Liver (tissue), 8 donors: ENCODE measurements at regions not wholly inside any gene's neighbourhood (a gene's known extent, or its start where the extent isn't known, plus 50 kb on each side); places are given as distances from the start of the nearest gene placed in this dataset.

Experiments used
- DNase-seq: peaks from one replicate; pipeline ENCODE4 v3.0.0-alpha.2; 2017; ENCODE audit warnings: low spot score
- H3K27ac ChIP-seq, 2 donors: one replicate each; pipeline ENCODE4 v1.7.0; 2013; ENCODE audit warnings: inconsistent platforms in 2 of 2, low read length in 2 of 2, control low read depth in 1 of 2, low read depth in 1 of 2, mild to moderate bottlenecking in 1 of 2
- H3K27me3 ChIP-seq, 4 donors: one replicate each; pipeline versions ENCODE4 v1.6.1 to v1.7.0; 2013; ENCODE audit warnings: low read length in 3 of 4, inconsistent platforms in 1 of 4, mild to moderate bottlenecking in 1 of 4, moderate library complexity in 1 of 4; ENCODE audit not compliant: control insufficient read depth in 4 of 4, insufficient read depth in 4 of 4
- H3K36me3 ChIP-seq, 4 donors: one replicate each; pipeline versions ENCODE4 v1.6.1 to v1.7.0; 2013; ENCODE audit warnings: low read length in 3 of 4, mild to moderate bottlenecking in 3 of 4, low read depth in 1 of 4, moderate library complexity in 1 of 4; ENCODE audit not compliant: control insufficient read depth in 4 of 4, insufficient read depth in 3 of 4
- H3K4me1 ChIP-seq, 4 donors: one replicate each; pipeline versions ENCODE4 v1.6.1 to v1.7.0; 2013; ENCODE audit warnings: low read length in 3 of 4, mild to moderate bottlenecking in 3 of 4, moderate library complexity in 1 of 4; ENCODE audit not compliant: control insufficient read depth in 4 of 4, insufficient read depth in 4 of 4
- H3K4me3 ChIP-seq, 3 donors: one replicate each; pipeline versions ENCODE4 v1.6.1 to v1.7.0; 2013; ENCODE audit warnings: low read length in 3 of 3, control low read depth in 1 of 3, low read depth in 1 of 3, mild to moderate bottlenecking in 1 of 3
- H3K9ac ChIP-seq, 2 donors: one replicate each; pipeline ENCODE4 v1.7.0; 2013; ENCODE audit warnings: low read length in 2 of 2, mild to moderate bottlenecking in 2 of 2, moderate library complexity in 2 of 2, control low read depth in 1 of 2, low read depth in 1 of 2
- H3K9me3 ChIP-seq, 4 donors: one replicate each; pipeline versions ENCODE4 v1.6.1 to v1.7.0; 2013; ENCODE audit warnings: low read length in 3 of 4; ENCODE audit not compliant: control insufficient read depth in 4 of 4
- FOXA1 ChIP-seq: IDR thresholded peaks from 2 replicates; pipeline ENCODE4 v1.6.1; 2016; ENCODE audit warnings: antibody characterized with exemption
- GABPA ChIP-seq, 2 donors: IDR thresholded peaks in 1 of 2; conservative IDR thresholded peaks in 1 of 2; 2 replicates each; pipeline ENCODE4 v1.6.1; 2016; ENCODE audit warnings: antibody characterized with exemption in 2 of 2, mild to moderate bottlenecking in 1 of 2, moderate library complexity in 1 of 2
- HNF4A ChIP-seq, 2 donors: conservative IDR thresholded peaks; 2 replicates each; pipeline ENCODE4 v1.6.1; 2016; ENCODE audit warnings: antibody characterized with exemption in 2 of 2, mild to moderate bottlenecking in 2 of 2
- HNF4G ChIP-seq: IDR thresholded peaks from 2 replicates; pipeline ENCODE4 v1.6.1; 2016; ENCODE audit warnings: antibody characterized with exemption
- JUND ChIP-seq, 2 donors: IDR thresholded peaks; 2 replicates each; pipeline ENCODE4 v1.6.1; 2016; ENCODE audit warnings: antibody characterized with exemption in 2 of 2
- NR2F2 ChIP-seq: IDR thresholded peaks from 2 replicates; pipeline ENCODE4 v1.6.1; 2016; ENCODE audit warnings: antibody characterized with exemption
- RAD21 ChIP-seq, 2 donors: IDR thresholded peaks; 2 replicates each; pipeline ENCODE4 v1.6.1; 2016; ENCODE audit warnings: antibody characterized with exemption in 2 of 2, mild to moderate bottlenecking in 2 of 2
- SP1 ChIP-seq: IDR thresholded peaks from 2 replicates; pipeline ENCODE4 v1.6.1; 2018; ENCODE audit warnings: antibody characterized with exemption, mild to moderate bottlenecking
- TAF1 ChIP-seq: conservative IDR thresholded peaks from 2 replicates; pipeline ENCODE4 v1.6.1; 2016; ENCODE audit warnings: antibody characterized with exemption, mild to moderate bottlenecking
- YY1 ChIP-seq: IDR thresholded peaks from 2 replicates; pipeline ENCODE4 v1.6.1; 2016; ENCODE audit warnings: antibody characterized with exemption, mild to moderate bottlenecking
- WGBS: extraction: QIAGEN DNeasy Blood & Tissue Kit; methylation state at CpG from one replicate; pipeline ENCODE4 v1.1.7; 2013; 5-methylcytosine and 5-hydroxymethylcytosine counted together
- TF ChIP-seq, protein P1 (sequence below): IDR thresholded peaks from 2 replicates; pipeline ENCODE4 v1.6.1; 2016; ENCODE audit warnings: antibody characterized with exemption
- TF ChIP-seq, protein P2 (sequence below): IDR thresholded peaks from 2 replicates; pipeline ENCODE4 v1.6.1; 2016; ENCODE audit warnings: antibody characterized with exemption
- TF ChIP-seq, protein P3 (sequence below): IDR thresholded peaks from 2 replicates; pipeline ENCODE4 v1.6.1; 2016; ENCODE audit warnings: antibody characterized with exemption
- TF ChIP-seq, protein P4 (sequence below): fragments of 150-350 bp; IDR thresholded peaks from 2 replicates; pipeline ENCODE4 v1.5.1; 2017; ENCODE audit warnings: improper control_type of control experiment, low read depth, low read length; ENCODE audit not compliant: missing input control
- TF ChIP-seq, protein P5 (sequence below): IDR thresholded peaks from 2 replicates; pipeline ENCODE4 v1.6.1; 2016; ENCODE audit warnings: antibody characterized with exemption, mild to moderate bottlenecking
- donor health status: healthy.
- donor health status: healthy.
- donor health status: healthy.
- donor health status: healthy.
- donor health status: healthy.

DNA sequence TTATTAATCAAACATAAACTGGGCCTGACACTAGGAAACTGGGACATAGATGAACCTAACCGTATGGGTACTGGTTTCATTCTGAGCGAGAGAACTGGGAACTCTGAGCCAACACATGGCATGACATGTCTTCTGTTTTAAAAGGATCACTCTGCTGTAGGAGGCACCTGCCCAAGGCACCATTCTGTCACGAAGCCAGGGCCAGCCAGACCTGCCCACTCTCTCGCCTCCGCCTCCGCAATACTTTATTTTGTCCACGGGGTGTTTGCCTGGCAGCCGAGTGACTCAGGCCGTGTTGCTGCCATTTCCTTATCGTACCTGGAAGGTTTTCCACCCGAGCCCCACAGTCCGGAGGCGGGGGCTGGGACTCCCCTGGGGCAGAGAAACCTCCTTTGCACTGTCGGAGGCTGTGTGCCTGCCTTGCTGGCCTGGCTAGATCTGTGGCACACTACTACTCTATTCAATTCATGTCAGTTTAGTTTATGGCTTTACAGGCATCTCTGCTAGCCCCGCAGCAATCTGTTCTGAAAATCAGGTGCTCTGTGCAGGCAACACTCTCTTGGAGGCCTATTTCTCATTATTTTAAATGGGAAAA, 120.4 kb upstream of the ACKR3 start:
- Histone ChIP-seq H3K27ac (no peak overlapping the region), H3K36me3 (no peaks in the 10 kb centered on the region), H3K4me3 (no peak overlapping the region), H3K4me1 (no peaks in the 10 kb centered on the region), H3K9ac (no peak overlapping the region), H3K27me3 (no peaks in the 10 kb centered on the region), H3K9me3 (no peaks in the 10 kb centered on the region)
- no peak for TF ChIP-seq TAF1
- no peak for TF ChIP-seq SP1
- TF ChIP-seq, protein P1, sequence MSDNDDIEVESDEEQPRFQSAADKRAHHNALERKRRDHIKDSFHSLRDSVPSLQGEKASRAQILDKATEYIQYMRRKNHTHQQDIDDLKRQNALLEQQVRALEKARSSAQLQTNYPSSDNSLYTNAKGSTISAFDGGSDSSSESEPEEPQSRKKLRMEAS, result no peak
- no peak for TF ChIP-seq JUND (IDR thresholded peaks at IDR 0.05)
- no peak for DNase-seq
- 88% methylated on average over 15 of the region's 15 CpGs for WGBS

DNA sequence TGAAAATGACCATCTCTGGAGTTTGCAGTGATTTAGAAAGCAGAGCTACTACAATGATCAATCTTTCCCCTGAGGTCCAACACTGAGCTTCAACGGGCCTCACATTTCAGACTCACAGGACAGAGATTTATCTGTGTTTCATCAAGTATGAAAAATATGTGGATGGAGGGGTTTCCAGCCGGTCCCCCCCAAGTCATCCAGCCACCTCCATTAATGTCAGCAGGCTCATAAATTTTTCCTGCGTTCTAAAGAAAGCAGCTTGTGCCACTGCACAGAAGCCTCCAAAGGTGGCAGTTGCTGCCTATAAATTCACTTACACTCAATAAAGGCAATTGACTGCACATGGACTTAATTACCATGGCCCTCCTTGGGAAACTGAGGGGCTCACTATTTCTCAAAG, 117.4 kb upstream of the ACKR3 start:
- no peak overlapping the region for H3K4me3 ChIP-seq
- H3K9ac ChIP-seq, result no peak overlapping the region
- TF ChIP-seq HNF4G, result no peak
- TF ChIP-seq, protein P2, sequence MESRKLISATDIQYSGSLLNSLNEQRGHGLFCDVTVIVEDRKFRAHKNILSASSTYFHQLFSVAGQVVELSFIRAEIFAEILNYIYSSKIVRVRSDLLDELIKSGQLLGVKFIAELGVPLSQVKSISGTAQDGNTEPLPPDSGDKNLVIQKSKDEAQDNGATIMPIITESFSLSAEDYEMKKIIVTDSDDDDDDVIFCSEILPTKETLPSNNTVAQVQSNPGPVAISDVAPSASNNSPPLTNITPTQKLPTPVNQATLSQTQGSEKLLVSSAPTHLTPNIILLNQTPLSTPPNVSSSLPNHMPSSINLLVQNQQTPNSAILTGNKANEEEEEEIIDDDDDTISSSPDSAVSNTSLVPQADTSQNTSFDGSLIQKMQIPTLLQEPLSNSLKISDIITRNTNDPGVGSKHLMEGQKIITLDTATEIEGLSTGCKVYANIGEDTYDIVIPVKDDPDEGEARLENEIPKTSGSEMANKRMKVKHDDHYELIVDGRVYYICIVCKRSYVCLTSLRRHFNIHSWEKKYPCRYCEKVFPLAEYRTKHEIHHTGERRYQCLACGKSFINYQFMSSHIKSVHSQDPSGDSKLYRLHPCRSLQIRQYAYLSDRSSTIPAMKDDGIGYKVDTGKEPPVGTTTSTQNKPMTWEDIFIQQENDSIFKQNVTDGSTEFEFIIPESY, result no peak
- no peak for TF ChIP-seq HNF4A (conservative IDR thresholded peaks at IDR 0.05)
- no peak for TF ChIP-seq GABPA (IDR thresholded peaks at IDR 0.05 in 1 of 2, conservative IDR thresholded peaks at IDR 0.05 in 1 of 2)
- TF ChIP-seq YY1, result no peak
- TF ChIP-seq, protein P3, sequence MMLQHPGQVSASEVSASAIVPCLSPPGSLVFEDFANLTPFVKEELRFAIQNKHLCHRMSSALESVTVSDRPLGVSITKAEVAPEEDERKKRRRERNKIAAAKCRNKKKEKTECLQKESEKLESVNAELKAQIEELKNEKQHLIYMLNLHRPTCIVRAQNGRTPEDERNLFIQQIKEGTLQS, result no peak
- TF ChIP-seq, protein P4, sequence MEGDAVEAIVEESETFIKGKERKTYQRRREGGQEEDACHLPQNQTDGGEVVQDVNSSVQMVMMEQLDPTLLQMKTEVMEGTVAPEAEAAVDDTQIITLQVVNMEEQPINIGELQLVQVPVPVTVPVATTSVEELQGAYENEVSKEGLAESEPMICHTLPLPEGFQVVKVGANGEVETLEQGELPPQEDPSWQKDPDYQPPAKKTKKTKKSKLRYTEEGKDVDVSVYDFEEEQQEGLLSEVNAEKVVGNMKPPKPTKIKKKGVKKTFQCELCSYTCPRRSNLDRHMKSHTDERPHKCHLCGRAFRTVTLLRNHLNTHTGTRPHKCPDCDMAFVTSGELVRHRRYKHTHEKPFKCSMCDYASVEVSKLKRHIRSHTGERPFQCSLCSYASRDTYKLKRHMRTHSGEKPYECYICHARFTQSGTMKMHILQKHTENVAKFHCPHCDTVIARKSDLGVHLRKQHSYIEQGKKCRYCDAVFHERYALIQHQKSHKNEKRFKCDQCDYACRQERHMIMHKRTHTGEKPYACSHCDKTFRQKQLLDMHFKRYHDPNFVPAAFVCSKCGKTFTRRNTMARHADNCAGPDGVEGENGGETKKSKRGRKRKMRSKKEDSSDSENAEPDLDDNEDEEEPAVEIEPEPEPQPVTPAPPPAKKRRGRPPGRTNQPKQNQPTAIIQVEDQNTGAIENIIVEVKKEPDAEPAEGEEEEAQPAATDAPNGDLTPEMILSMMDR, result no peak
- TF ChIP-seq NR2F2, result no peak
- TF ChIP-seq, protein P1, result no peak
- TF ChIP-seq, protein P5, sequence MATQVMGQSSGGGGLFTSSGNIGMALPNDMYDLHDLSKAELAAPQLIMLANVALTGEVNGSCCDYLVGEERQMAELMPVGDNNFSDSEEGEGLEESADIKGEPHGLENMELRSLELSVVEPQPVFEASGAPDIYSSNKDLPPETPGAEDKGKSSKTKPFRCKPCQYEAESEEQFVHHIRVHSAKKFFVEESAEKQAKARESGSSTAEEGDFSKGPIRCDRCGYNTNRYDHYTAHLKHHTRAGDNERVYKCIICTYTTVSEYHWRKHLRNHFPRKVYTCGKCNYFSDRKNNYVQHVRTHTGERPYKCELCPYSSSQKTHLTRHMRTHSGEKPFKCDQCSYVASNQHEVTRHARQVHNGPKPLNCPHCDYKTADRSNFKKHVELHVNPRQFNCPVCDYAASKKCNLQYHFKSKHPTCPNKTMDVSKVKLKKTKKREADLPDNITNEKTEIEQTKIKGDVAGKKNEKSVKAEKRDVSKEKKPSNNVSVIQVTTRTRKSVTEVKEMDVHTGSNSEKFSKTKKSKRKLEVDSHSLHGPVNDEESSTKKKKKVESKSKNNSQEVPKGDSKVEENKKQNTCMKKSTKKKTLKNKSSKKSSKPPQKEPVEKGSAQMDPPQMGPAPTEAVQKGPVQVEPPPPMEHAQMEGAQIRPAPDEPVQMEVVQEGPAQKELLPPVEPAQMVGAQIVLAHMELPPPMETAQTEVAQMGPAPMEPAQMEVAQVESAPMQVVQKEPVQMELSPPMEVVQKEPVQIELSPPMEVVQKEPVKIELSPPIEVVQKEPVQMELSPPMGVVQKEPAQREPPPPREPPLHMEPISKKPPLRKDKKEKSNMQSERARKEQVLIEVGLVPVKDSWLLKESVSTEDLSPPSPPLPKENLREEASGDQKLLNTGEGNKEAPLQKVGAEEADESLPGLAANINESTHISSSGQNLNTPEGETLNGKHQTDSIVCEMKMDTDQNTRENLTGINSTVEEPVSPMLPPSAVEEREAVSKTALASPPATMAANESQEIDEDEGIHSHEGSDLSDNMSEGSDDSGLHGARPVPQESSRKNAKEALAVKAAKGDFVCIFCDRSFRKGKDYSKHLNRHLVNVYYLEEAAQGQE, result no peak
- TF ChIP-seq SP1, result no peak
- no peak for TF ChIP-seq TAF1
- TF ChIP-seq RAD21 (IDR thresholded peaks at IDR 0.05), result no peak
- TF ChIP-seq FOXA1, result no peak
- H3K27ac ChIP-seq, result no peak overlapping the region
- no peaks in the 10 kb centered on the region for H3K36me3 ChIP-seq
- H3K27me3 ChIP-seq, result peaks cover 0 to 5% (median 0%) of the 10 kb centered on the region in 4 donors
- WGBS, result 82% methylated on average over 3 of the region's 3 CpGs
- no peak for DNase-seq
- no peaks in the 10 kb centered on the region for H3K4me1 ChIP-seq
- H3K9me3 ChIP-seq, result no peaks in the 10 kb centered on the region
